ENCODE measurements at regions not wholly inside any gene's neighbourhood (a gene's known extent, or its start where the extent isn't known, plus 50 kb on each side); places are given as distances from the start of the nearest gene placed in this dataset.
"Not testable (repeated sequence)": the region's sequence is repeated elsewhere in the genome, so short reads cannot be mapped to it uniquely, and the experiment has no call there.

GRCh38 chr10:64023926-64024470, 502.8 kb downstream of the REEP3 start:
- DNase-seq (ENCODE audit: low read depth) = no peak

DNA sequence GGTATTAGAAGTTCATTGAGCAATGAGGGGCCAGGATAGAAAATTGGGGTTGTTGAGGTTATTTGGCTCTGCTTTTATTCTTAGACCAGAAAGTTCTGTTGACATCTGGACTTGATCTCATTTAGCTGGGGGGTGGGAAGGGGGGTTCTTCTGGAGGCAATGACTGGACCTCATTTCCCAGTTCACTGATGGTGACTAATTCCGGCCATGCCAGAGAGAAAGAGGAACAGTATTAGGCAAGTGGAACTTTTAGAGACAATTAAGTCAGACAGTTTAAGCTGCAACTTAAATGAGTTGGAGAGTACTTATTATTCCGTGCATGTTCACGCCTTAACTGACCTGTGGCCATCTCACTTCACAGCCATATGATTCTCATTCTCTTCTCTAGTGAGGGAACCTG, 512.5 kb downstream of the REEP3 start:
- no peak for DNase-seq (ENCODE audit: low read depth)

GRCh38 chr10:64036321-64036930, 515.2 kb downstream of the REEP3 start:
- no peak for DNase-seq (ENCODE audit: low read depth)

- no peak for DNase-seq (ENCODE audit: low read depth)
Measured at GRCh38 chr10:64037071-64037661, 516.0 kb downstream of the REEP3 start.

GRCh38 chr10:64038107-64038506, 516.9 kb downstream of the REEP3 start:
- no peak for DNase-seq (ENCODE audit: low read depth)

DNA sequence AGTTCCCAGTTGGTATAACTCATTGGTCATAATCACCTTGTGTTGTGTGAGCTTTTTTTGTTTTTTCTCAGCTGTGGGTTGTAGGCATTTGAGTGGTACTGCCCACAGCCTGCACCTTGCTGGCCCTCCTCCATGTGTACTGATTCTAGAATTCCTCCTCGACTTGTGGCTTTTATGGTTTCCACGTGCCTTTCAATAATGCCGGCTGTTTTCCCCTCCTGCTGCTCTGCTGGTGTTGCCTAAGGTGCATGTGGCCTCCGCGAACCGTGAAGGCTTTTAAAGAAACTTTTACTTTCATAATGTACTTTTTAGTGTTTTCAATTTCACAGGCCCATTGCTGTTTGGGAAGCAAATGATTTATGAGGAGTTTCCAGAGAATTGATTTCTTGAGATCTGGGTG, 518.0 kb downstream of the REEP3 start:
- DNase-seq (ENCODE audit: low read depth) = no peak

DNA sequence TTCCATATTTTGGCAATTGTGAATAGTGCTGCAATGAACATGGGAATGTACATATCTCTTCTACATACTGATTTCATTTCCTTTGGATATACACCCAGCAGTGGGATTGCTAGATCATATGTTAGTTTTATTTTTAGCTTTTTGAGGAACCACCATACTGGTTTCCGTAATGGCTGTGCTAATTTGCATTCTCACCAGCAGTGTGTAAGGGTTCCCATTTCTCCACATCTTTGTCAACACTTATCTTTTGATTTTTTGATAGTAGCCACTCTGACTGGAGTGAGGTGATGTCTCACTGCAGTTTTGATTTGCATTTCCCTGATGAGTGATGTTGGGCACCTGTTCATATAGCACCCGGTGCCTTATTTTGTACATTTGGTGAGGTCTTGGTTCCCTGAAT, 519.6 kb downstream of the REEP3 start:
- DNase-seq (ENCODE audit: low read depth) = no peak

DNA sequence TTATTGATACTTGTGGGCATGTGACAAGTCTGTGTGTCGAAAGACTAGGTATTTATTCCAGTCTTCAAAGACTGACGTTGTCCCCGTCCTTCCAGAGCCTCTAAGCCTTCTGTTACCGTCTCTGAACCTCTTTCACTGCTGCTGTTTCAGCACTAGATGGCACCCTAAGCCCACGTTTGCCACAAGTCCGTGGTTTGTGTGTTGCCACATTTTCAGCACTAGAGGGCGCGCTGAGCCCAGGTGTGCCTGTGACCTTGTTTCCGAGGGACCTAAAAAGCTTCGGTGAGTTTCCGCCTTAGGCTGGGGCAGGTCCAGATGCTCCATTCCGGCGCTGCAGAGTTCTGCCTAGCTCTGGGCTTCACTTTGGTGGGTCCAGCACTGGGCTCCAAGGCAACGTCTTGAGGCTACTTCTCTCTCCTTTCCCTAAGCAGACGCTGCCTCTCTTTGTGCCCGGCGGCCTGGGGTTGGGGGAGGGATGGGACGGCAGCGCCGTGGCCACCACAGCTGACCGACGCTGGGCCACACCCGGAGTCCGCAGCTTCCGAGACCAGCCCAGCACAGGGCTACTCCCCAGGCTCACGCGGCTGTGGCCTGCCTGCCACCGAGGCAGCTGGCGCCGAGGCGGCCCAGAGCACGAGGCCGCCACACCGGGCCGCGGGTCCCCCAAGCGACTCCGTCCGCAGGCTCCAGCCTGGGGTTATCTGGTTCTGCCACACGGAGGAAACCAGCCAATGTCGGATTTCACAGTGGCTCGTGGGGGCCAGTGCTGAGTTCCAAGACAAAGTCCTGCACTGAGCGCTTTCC, 520.2 kb downstream of the REEP3 start:
- peak; percentile 72 for DNase-seq (ENCODE audit: low read depth)

DNA sequence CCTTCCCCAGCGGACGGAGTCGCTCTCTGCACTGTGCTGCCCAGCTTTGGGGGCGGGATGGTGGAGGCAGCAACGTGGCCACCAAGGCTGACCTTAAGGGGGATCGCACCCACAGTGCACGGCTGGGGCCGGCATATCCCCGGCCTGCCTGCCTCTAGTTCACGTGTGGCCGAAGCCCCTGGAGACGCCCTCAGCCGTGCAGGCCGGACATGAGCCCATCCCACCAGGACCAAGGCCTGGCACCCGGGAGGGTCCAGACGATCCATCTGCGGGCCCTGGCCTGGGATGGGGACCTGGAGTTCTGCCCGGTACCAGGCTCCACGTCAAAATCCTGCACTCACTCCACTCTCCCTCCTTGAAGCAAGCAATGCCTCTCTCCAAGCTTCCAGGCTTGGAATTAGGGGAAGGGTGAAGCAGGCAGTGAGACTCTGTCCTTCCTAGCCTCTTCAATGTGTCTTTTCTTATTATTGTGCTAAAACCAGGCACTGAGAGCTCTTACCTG, 520.8 kb downstream of the REEP3 start:
- DNase-seq (ENCODE audit: low read depth) = no peak

- DNase-seq (ENCODE audit: low read depth) = no peak
Measured at GRCh38 chr10:64044098-64044497, 522.9 kb downstream of the REEP3 start.

GRCh38 chr10:64044957-64045632, 523.9 kb downstream of the REEP3 start:
- not testable (repeated sequence) for DNase-seq (ENCODE audit: low read depth)

- no peak for DNase-seq (ENCODE audit: low read depth)
Measured at GRCh38 chr10:64054392-64054791, 533.2 kb downstream of the REEP3 start.

DNA sequence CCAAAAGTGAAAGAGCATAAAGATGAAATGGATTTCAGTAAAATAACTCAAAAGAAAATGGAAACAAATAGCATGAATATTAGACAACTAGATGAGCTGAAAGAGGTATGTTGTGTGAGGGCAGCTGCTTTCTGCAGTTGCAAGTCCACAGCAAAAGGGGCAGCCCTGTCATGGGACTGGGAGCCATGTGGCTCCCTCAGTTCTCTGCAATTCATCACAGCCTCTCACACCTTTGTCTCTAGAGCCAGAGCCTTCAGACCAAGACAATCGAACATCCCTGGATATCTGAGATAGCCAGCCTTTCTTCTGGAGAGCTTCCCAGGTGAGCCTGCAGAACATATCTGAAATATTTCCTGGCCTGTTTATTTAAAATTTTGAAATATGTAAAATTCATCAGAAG, 538.7 kb downstream of the REEP3 start:
- no peak for DNase-seq (ENCODE audit: low read depth)

- no peak for DNase-seq (ENCODE audit: low read depth)
Measured at GRCh38 chr10:64060389-64060788, 539.2 kb downstream of the REEP3 start.

- no peak for DNase-seq (ENCODE audit: low read depth)
Measured at GRCh38 chr10:64062793-64063192, 541.6 kb downstream of the REEP3 start.

GRCh38 chr10:64067009-64067606, 545.9 kb downstream of the REEP3 start:
- no peak for DNase-seq (ENCODE audit: low read depth)

- DNase-seq (ENCODE audit: low read depth) = no peak
Measured at GRCh38 chr10:64067859-64068258, 546.7 kb downstream of the REEP3 start.

DNA sequence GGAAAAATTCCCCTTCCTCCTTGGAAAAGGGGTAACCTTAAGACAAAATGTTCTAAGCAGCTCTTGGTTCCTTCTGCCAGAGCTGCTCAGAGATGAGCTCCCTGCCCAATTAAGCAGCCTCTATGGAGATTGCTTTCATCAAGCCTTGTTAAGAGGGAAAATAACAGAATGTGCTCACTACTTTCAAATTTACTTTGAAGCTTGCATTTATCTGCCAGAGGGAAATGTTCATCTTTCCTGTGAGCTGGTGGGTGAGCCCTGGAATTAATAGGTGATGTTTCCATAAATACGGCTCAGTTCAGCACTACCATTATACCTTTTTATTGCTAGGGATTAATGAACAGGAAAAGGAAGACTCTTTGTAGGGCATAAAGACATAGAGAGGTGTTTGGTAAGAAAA, 549.0 kb downstream of the REEP3 start:
- DNase-seq (ENCODE audit: low read depth) = no peak

DNA sequence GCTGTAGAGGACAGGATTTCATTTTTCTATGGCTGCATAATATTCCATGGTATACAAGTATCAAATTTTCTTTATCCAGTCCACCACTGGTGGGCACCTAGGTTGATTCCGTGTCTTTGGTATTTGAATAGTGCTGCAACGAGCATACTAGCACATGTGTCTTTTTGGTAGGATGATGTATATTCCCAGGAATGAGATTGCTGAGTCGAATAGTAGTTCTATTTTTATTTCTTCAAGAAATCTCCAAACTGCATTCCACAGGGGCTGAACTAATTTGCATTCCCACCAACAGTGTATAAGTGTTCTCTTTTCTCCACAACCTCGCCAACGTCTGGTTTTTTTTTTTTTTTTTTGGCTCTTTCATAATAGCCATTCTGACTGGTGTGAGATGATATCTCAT, 550.0 kb downstream of the REEP3 start:
- no peak for DNase-seq (ENCODE audit: low read depth)

- no peak for DNase-seq (ENCODE audit: low read depth)
Measured at GRCh38 chr10:64075604-64076003, 554.4 kb downstream of the REEP3 start.

DNA sequence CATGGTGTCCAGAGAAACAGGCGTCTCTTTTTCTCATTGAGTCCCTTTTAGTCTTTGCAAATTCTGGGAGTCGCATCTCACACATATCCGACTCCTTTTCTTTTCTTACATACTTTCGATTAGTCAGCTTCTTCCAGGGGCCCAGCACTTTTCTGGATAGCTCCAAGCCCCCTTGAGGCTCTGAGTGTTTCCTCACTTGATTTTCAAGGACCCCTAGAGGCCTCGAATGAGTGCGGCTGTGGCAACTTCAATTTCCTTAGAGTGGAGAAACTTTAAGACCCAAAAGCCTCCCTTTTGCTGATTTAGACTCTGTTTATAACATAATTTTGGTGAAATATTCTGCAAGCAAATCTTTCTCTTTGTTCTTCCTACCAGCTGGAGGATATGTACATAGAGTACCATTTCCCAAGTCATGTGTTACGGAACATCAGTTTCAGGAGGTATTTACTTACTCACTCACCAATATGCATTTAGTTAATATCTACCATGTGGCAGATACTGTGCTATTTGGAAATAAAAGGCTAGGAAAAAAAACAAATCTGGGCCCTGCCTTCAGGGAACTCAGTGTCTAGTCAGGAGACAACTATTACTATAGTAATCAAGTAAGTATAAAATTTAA, 555.2 kb downstream of the REEP3 start:
- DNase-seq (ENCODE audit: low read depth) = no peak
